Thyroid gland (tissue), 4 donors: ENCODE measurements at regions not wholly inside any gene's neighbourhood (a gene's known extent, or its start where the extent isn't known, plus 50 kb on each side); places are given as distances from the start of the nearest gene placed in this dataset.

Experiments used
- DNase-seq, 2 donors: peaks; one replicate each; pipeline ENCODE4 v3.0.0-alpha.2; 2019
- H3K27ac ChIP-seq, 3 donors: fragments of 200-600 bp; sonication (generic); 1 replicate in 2 of 3; 2 replicates in 1 of 3; pipeline ENCODE4 v1.5.1; 2016 to 2019; ENCODE audit warnings: mild to moderate bottlenecking in 1 of 3, moderate library complexity in 1 of 3
- H3K27me3 ChIP-seq: fragments of 200-600 bp; sonication (generic); one replicate; pipeline ENCODE4 v1.5.1; 2019
- H3K36me3 ChIP-seq, 2 donors: fragments of 200-600 bp; sonication (generic); one replicate each; pipeline ENCODE4 v1.5.1; 2016 to 2019
- H3K4me1 ChIP-seq, 2 donors: fragments of 200-600 bp; sonication (generic); one replicate each; pipeline ENCODE4 v1.5.1; 2017 to 2019
- H3K4me3 ChIP-seq, 3 donors: fragments of 200-600 bp; sonication (generic); replicated peaks in 1 of 3; 1 replicate in 2 of 3; 2 replicates in 1 of 3; pipeline ENCODE4 v1.5.1; 2016; ENCODE audit warnings: mild to moderate bottlenecking in 1 of 3
- H3K9me3 ChIP-seq: fragments of 200-600 bp; sonication (generic); one replicate; pipeline ENCODE4 v1.5.1; 2017
- CTCF ChIP-seq, 6 experiments: fragments of 200-600 bp in 3 of 6; fragments of 450-650 bp in 3 of 6; sonication (generic) in 3 of 6; IDR thresholded peaks; one replicate each; pipeline ENCODE4 v1.5.1; 2016 to 2019; ENCODE audit warnings: antibody characterized with exemption in 6 of 6, mild to moderate bottlenecking in 2 of 6, inconsistent platforms in 1 of 6, moderate library complexity in 1 of 6
- POLR2A ChIP-seq, 2 donors: fragments of 450-650 bp; IDR thresholded peaks; one replicate each; pipeline ENCODE4 v1.6.1; 2017; ENCODE audit warnings: antibody characterized with exemption in 2 of 2, mild to moderate bottlenecking in 2 of 2, moderate library complexity in 1 of 2
- WGBS, 2 donors: methylation state at CpG; one replicate each; pipeline ENCODE4 v1.1.5; 2017; 5-methylcytosine and 5-hydroxymethylcytosine counted together
- intact Hi-C: fragments of 100-400 bp; cut with DNase I; formaldehyde crosslinking; loops from one replicate; pipeline ENCODE4 v1.15.1; 2023

DNA sequence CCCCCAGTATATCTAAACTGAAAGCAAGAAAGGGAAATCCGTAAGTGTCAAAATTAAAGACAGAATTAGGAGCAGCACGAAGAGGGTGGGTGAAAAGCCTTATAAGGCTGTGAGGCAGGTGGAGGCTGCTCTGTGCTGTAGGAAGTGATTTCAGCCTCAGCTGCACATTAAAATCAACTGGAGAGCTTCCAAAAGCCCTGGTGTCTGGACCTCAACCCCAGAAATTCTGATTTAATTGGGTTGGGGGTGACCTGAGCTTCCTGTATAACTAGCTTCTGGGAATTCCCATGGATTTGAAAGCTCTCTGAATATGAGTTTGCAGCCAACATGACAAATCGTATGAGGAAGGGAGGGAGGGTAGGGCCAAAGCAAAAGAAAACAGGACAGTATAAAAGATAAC is 242.4 kb upstream of the TMTC4 start:
- no peak for DNase-seq
- Histone ChIP-seq H3K27me3 (no peaks in the 10 kb centered on the region), H3K4me1 (no peaks in the 10 kb centered on the region), H3K4me3 (no peak overlapping the region), H3K27ac (no peak overlapping the region), H3K36me3 (no peaks in the 10 kb centered on the region), H3K9me3 (no peaks in the 10 kb centered on the region)
- no peak for TF ChIP-seq POLR2A (IDR thresholded peaks at IDR 0.05)
- 59 to 71% methylated on average over 3 of the region's 3 CpGs for WGBS, 2 donors
- intact Hi-C loops = no loop called here

GRCh38 chr13:100913143-100913542 is 238.5 kb upstream of the TMTC4 start:
- Histone ChIP-seq H3K36me3 (no peaks in the 10 kb centered on the region), H3K27me3 (no peaks in the 10 kb centered on the region), H3K4me1 (no peaks in the 10 kb centered on the region), H3K9me3 (no peaks in the 10 kb centered on the region), H3K27ac (no peak overlapping the region), H3K4me3 (no peak overlapping the region)
- 46 to 47% methylated on average over 6 of the region's 6 CpGs for WGBS, 2 donors
- TF ChIP-seq CTCF (IDR thresholded peaks at IDR 0.05) = no peak
- TF ChIP-seq POLR2A (IDR thresholded peaks at IDR 0.05) = no peak
- no peak for DNase-seq
- intact Hi-C loops = no loop called here

DNA sequence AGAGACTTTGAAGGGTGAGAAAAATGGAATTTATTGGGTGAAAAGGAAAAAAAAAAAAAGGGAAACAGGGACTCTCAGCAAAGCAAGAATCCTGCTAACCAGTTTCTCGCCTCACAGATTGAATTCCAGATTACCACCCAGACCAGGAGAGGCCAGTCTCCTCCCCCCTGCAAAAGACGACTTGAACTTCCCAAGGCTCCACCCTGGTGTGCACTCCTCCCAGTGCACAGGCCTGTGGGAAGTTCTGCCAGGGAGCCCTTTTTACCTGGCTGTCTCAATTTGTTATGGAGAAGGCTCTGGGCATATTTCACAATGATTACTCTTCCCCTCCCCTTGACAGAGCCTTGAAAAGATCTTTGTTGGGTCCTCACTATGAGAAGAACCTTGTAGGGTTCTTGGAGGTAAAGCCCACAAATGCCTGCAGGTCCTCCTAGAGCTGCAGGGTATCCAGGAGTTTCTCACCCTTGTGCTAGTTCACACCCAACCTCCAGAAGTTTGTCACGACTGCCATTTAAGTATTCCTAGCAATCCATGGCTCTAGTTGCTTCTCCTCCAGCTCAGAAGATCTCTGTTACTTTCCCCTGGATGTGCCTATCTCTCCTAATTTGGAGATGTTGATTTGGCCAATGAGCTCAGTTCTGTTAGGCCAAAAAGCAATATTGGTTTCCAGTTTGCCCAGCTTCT is 229.8 kb upstream of the TMTC4 start:
- no peaks in the 10 kb centered on the region for H3K36me3 ChIP-seq
- TF ChIP-seq CTCF (IDR thresholded peaks at IDR 0.05) = no peak
- H3K4me1 ChIP-seq = no peaks in the 10 kb centered on the region
- no peaks in the 10 kb centered on the region for H3K9me3 ChIP-seq
- no peak for DNase-seq
- no peak overlapping the region for H3K27ac ChIP-seq
- H3K4me3 ChIP-seq = no peak overlapping the region
- H3K27me3 ChIP-seq = no peaks in the 10 kb centered on the region
- intact Hi-C loops = no loop called here
- 58 to 66% methylated on average over 3 of the region's 3 CpGs for WGBS, 2 donors

GRCh38 chr13:100899720-100900316 is 225.2 kb upstream of the TMTC4 start:
- Histone ChIP-seq H3K4me1 (no peaks in the 10 kb centered on the region), H3K9me3 (no peaks in the 10 kb centered on the region), H3K27ac (no peak overlapping the region), H3K36me3 (no peaks in the 10 kb centered on the region), H3K27me3 (no peaks in the 10 kb centered on the region), H3K4me3 (no peak overlapping the region)
- DNase-seq = no peak
- intact Hi-C loops = no loop called here
- TF ChIP-seq POLR2A (IDR thresholded peaks at IDR 0.05) = no peak
- no peak for TF ChIP-seq CTCF (IDR thresholded peaks at IDR 0.05)
- WGBS, 2 donors = 60 to 63% methylated on average over 5 of the region's 5 CpGs

- intact Hi-C loops = no loop called here
- Histone ChIP-seq H3K9me3 (no peaks in the 10 kb centered on the region), H3K4me1 (no peaks in the 10 kb centered on the region), H3K36me3 (no peaks in the 10 kb centered on the region), H3K4me3 (no peak overlapping the region), H3K27ac (no peak overlapping the region), H3K27me3 (no peaks in the 10 kb centered on the region)
- DNase-seq = no peak
- WGBS, 2 donors = 76 to 82% methylated on average over 1 of the region's 1 CpG
- no peak for TF ChIP-seq POLR2A (IDR thresholded peaks at IDR 0.05)
- TF ChIP-seq CTCF (IDR thresholded peaks at IDR 0.05) = no peak
These were observed 223.8 kb upstream of the TMTC4 start for GRCh38 chr13:100898431-100898830.
